Suprapubic skin (tissue), 4 donors: ENCODE measurements at regions not wholly inside any gene's neighbourhood (a gene's known extent, or its start where the extent isn't known, plus 50 kb on each side); places are given as distances from the start of the nearest gene placed in this dataset.

ENCODE experiments used
- DNase-seq, 2 donors: peaks; one replicate each; pipeline ENCODE4 v3.0.0-alpha.2; 2019; ENCODE audit warnings: low spot score in 2 of 2
- H3K27ac ChIP-seq: fragments of 200-600 bp; sonication (generic); one replicate; pipeline ENCODE4 v1.5.1; 2019
- H3K27me3 ChIP-seq: fragments of 200-600 bp; sonication (generic); one replicate; pipeline ENCODE4 v1.5.1; 2019
- H3K36me3 ChIP-seq: fragments of 200-600 bp; sonication (generic); one replicate; pipeline ENCODE4 v1.5.1; 2019
- H3K4me1 ChIP-seq: fragments of 200-600 bp; sonication (generic); one replicate; pipeline ENCODE4 v1.5.1; 2019
- H3K4me3 ChIP-seq: fragments of 200-600 bp; sonication (generic); one replicate; pipeline ENCODE4 v1.5.1; 2019; ENCODE audit warnings: mild to moderate bottlenecking
- H3K9me3 ChIP-seq: fragments of 200-600 bp; sonication (generic); one replicate; pipeline ENCODE4 v1.5.1; 2019
- CTCF ChIP-seq, 2 donors: fragments of 200-600 bp in 1 of 2; fragments of 450-650 bp in 1 of 2; sonication (generic) in 1 of 2; IDR thresholded peaks; one replicate each; pipeline ENCODE4 v1.5.1; 2016 to 2019; ENCODE audit warnings: antibody characterized with exemption in 2 of 2, mild to moderate bottlenecking in 1 of 2, moderate library complexity in 1 of 2
- EP300 ChIP-seq: sonication (generic); formaldehyde crosslinking; IDR thresholded peaks from one replicate; pipeline ENCODE4 v1.6.1; 2017; ENCODE audit warnings: antibody characterized with exemption
- POLR2A ChIP-seq, 2 donors: fragments of 450-650 bp; IDR thresholded peaks; one replicate each; pipeline ENCODE4 v1.6.1; 2017; ENCODE audit warnings: antibody characterized with exemption in 2 of 2, mild to moderate bottlenecking in 2 of 2, moderate library complexity in 2 of 2
- POLR2AphosphoS5 ChIP-seq, 3 donors: sonication (generic); formaldehyde crosslinking; IDR thresholded peaks; one replicate each; pipeline ENCODE4 v1.6.1; 2017; ENCODE audit warnings: antibody characterized with exemption in 3 of 3
- WGBS: methylation state at CpG from one replicate; pipeline ENCODE4 v1.1.5; 2018; 5-methylcytosine and 5-hydroxymethylcytosine counted together

GRCh38 chr1:216916890-216917438 lies 193.7 kb upstream of the ESRRG start:
- no peaks in the 10 kb centered on the region for H3K27me3 ChIP-seq
- no peak for TF ChIP-seq POLR2AphosphoS5 (IDR thresholded peaks at IDR 0.05)
- no peak for TF ChIP-seq POLR2A (IDR thresholded peaks at IDR 0.05)
- TF ChIP-seq EP300: no peak
- no peak for TF ChIP-seq CTCF (IDR thresholded peaks at IDR 0.05)
- H3K36me3 ChIP-seq: no peaks in the 10 kb centered on the region
- no peak for DNase-seq
- no peak overlapping the region for H3K27ac ChIP-seq
- 89% methylated on average over 6 of the region's 6 CpGs for WGBS
- no peak overlapping the region for H3K4me3 ChIP-seq
- no peaks in the 10 kb centered on the region for H3K4me1 ChIP-seq
- no peaks in the 10 kb centered on the region for H3K9me3 ChIP-seq

GRCh38 chr1:216914974-216915373 lies 191.7 kb upstream of the ESRRG start:
- TF ChIP-seq EP300 (no peak), CTCF (IDR thresholded peaks at IDR 0.05) (no peak), POLR2AphosphoS5 (IDR thresholded peaks at IDR 0.05) (no peak), POLR2A (IDR thresholded peaks at IDR 0.05) (no peak)

DNA sequence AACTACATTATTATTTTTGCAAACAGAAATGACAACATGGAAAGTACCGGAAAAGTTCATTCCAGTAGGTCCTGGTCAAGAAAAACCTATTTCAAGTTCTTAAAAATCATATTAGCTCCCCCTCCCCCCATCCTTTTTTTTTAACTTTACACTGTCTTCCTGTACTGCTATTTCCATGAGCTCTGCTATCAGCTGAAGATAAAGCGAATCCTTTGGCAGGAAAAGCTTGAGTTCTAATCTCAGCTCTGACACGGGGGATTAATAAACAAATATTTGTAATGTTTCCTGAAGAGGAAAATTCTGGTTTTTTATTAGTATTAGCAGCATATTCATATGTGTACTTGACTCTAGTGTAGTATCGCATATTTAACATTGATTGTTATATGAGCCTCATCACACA lies 190.7 kb upstream of the ESRRG start:
- Histone ChIP-seq H3K4me1 (no peaks in the 10 kb centered on the region), H3K27ac (no peak overlapping the region), H3K27me3 (no peaks in the 10 kb centered on the region), H3K4me3 (no peak overlapping the region), H3K9me3 (no peaks in the 10 kb centered on the region), H3K36me3 (no peaks in the 10 kb centered on the region)
- WGBS: 74% methylated on average over 4 of the region's 4 CpGs
- no peak for DNase-seq
- TF ChIP-seq POLR2AphosphoS5 (IDR thresholded peaks at IDR 0.05): no peak
- no peak for TF ChIP-seq POLR2A (IDR thresholded peaks at IDR 0.05)
- TF ChIP-seq CTCF (IDR thresholded peaks at IDR 0.05): no peak
- TF ChIP-seq EP300: no peak

More at GRCh38 chr1:216914974-216915373, 191.7 kb upstream of the ESRRG start:
- H3K4me3 ChIP-seq: no peak overlapping the region
- DNase-seq: no peak
- 64% methylated on average over 2 of the region's 2 CpGs for WGBS
- H3K9me3 ChIP-seq: no peaks in the 10 kb centered on the region
- no peaks in the 10 kb centered on the region for H3K27me3 ChIP-seq
- no peak overlapping the region for H3K27ac ChIP-seq
- no peaks in the 10 kb centered on the region for H3K4me1 ChIP-seq
- H3K36me3 ChIP-seq: no peaks in the 10 kb centered on the region

DNA sequence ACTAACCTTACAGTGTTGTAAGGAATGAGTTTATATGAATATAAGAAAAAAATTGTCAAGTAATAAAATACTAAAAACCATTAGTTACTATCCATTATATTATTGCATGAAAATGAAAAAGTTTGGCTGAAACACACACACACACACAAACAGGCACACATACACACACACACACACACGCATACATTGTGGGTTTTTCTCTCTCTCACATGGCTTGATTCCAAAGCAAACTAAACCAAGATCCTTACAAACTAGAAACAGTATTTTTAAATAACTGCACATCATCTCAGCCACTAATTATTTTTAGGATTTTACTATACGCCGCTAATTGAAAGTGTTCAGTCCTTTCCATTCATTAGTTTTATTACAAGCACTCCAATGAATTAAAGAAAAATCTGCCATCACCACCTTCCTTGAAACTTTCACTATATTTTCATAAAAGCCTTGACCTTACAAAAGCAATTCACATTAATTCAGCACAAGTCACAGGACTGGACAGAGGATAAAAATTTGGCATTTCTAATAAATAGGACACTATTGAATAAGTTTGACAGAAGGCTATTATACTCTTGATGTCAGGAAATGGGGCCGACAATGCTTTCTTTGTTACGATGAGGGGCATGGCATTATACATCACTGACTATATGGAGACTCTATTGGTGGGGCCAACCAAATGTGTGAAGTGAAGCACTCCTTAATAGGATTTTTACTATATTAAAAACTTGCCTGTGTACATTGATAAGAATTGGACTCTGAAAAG lies 187.0 kb upstream of the ESRRG start:
- no peak for TF ChIP-seq EP300
- no peak for TF ChIP-seq CTCF (IDR thresholded peaks at IDR 0.05)
- no peak for TF ChIP-seq POLR2A (IDR thresholded peaks at IDR 0.05)
- no peak for TF ChIP-seq POLR2AphosphoS5 (IDR thresholded peaks at IDR 0.05)
- Histone ChIP-seq H3K4me3 (no peak overlapping the region), H3K27me3 (no peaks in the 10 kb centered on the region), H3K27ac (no peak overlapping the region), H3K9me3 (no peaks in the 10 kb centered on the region), H3K36me3 (no peaks in the 10 kb centered on the region), H3K4me1 (no peaks in the 10 kb centered on the region)
- no peak for DNase-seq
- 64% methylated on average over 5 of the region's 5 CpGs for WGBS

DNA sequence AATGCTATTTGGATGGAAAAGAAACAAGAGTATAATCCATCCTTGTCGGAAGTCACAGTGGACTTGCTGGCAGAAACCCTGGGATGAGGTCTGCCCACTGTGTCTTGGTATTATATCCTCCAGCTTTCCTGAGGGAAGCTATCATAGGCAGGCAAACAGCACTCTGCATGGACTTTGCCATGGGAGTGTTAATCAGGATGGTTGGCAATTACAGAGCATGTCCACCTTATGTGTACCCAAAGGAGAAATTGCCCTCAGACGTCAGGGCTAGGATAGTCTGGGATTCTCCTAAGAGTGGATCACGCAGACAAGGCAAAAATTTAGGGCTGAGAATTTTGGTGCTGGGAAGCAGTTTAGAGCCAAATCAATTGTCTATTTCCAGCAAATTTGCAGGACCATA lies 184.9 kb upstream of the ESRRG start:
- 84% methylated on average over 3 of the region's 3 CpGs for WGBS
- DNase-seq: no peak
- TF ChIP-seq POLR2A (IDR thresholded peaks at IDR 0.05): no peak
- TF ChIP-seq EP300: no peak
- no peak for TF ChIP-seq POLR2AphosphoS5 (IDR thresholded peaks at IDR 0.05)
- TF ChIP-seq CTCF (IDR thresholded peaks at IDR 0.05): no peak
- no peaks in the 10 kb centered on the region for H3K36me3 ChIP-seq
- H3K27ac ChIP-seq: no peak overlapping the region
- H3K4me3 ChIP-seq: no peak overlapping the region
- no peaks in the 10 kb centered on the region for H3K9me3 ChIP-seq
- H3K4me1 ChIP-seq: peaks cover 4% of the 10 kb centered on the region
- H3K27me3 ChIP-seq: no peaks in the 10 kb centered on the region
